Testis (tissue), 2 donors: ENCODE measurements at regions not wholly inside any gene's neighbourhood (a gene's known extent, or its start where the extent isn't known, plus 50 kb on each side); places are given as distances from the start of the nearest gene placed in this dataset.

Experiments
- DNase-seq: peaks from one replicate; pipeline ENCODE4 v3.0.0-alpha.2; 2019
- H3K27ac ChIP-seq, 2 donors: fragments of 200-600 bp; sonication (generic); one replicate each; pipeline ENCODE4 v1.5.1; 2019
- H3K27me3 ChIP-seq: fragments of 200-600 bp; sonication (generic); one replicate; pipeline ENCODE4 v1.5.1; 2019
- H3K36me3 ChIP-seq: fragments of 200-600 bp; sonication (generic); one replicate; pipeline ENCODE4 v1.5.1; 2017; ENCODE audit warnings: low read depth; ENCODE audit errors: missing control alignments
- H3K4me1 ChIP-seq: fragments of 200-600 bp; sonication (generic); one replicate; pipeline ENCODE4 v1.5.1; 2019
- H3K4me3 ChIP-seq, 2 donors: fragments of 200-600 bp; sonication (generic); one replicate each; pipeline ENCODE4 v1.5.1; 2017 to 2019
- H3K9me3 ChIP-seq: fragments of 200-600 bp; sonication (generic); one replicate; pipeline ENCODE4 v1.5.1; 2017
- POLR2A ChIP-seq: fragments of 450-650 bp; IDR thresholded peaks from one replicate; pipeline ENCODE4 v1.6.1; 2017; ENCODE audit warnings: antibody characterized with exemption, mild to moderate bottlenecking, moderate library complexity
- WGBS, 2 donors: methylation state at CpG; one replicate each; pipeline ENCODE4 v1.1.5; 2018; 5-methylcytosine and 5-hydroxymethylcytosine counted together
- intact Hi-C: fragments of 100-400 bp; cut with DNase I; formaldehyde crosslinking; loops from one replicate; pipeline ENCODE4 v1.15.1; 2023; ENCODE audit warnings: low total_unique reads
- TF ChIP-seq, protein P1 (sequence below), 3 experiments: fragments of 450-650 bp in 2 of 3; fragments of 200-600 bp in 1 of 3; sonication (generic) in 1 of 3; IDR thresholded peaks; one replicate each; pipeline ENCODE4 v1.5.1; 2016 to 2019; ENCODE audit warnings: antibody characterized with exemption in 3 of 3, mild to moderate bottlenecking in 2 of 3, moderate library complexity in 1 of 3

- Histone ChIP-seq H3K36me3 (no peaks in the 10 kb centered on the region), H3K27ac (no peak overlapping the region), H3K27me3 (no peaks in the 10 kb centered on the region), H3K4me1 (peaks cover 6% of the 10 kb centered on the region), H3K9me3 (no peaks in the 10 kb centered on the region), H3K4me3 (no peak overlapping the region)
- DNase-seq = peak; percentile 41
- TF ChIP-seq, protein P1, sequence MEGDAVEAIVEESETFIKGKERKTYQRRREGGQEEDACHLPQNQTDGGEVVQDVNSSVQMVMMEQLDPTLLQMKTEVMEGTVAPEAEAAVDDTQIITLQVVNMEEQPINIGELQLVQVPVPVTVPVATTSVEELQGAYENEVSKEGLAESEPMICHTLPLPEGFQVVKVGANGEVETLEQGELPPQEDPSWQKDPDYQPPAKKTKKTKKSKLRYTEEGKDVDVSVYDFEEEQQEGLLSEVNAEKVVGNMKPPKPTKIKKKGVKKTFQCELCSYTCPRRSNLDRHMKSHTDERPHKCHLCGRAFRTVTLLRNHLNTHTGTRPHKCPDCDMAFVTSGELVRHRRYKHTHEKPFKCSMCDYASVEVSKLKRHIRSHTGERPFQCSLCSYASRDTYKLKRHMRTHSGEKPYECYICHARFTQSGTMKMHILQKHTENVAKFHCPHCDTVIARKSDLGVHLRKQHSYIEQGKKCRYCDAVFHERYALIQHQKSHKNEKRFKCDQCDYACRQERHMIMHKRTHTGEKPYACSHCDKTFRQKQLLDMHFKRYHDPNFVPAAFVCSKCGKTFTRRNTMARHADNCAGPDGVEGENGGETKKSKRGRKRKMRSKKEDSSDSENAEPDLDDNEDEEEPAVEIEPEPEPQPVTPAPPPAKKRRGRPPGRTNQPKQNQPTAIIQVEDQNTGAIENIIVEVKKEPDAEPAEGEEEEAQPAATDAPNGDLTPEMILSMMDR (IDR thresholded peaks at IDR 0.05) = no peak
- TF ChIP-seq POLR2A = no peak
- WGBS, 2 donors = 33 to 51% methylated on average over 5 of the region's 5 CpGs
- intact Hi-C loops = no loop called here
Measured at GRCh38 chr4:151957153-151957552, 196.3 kb upstream of the GATB start.

DNA sequence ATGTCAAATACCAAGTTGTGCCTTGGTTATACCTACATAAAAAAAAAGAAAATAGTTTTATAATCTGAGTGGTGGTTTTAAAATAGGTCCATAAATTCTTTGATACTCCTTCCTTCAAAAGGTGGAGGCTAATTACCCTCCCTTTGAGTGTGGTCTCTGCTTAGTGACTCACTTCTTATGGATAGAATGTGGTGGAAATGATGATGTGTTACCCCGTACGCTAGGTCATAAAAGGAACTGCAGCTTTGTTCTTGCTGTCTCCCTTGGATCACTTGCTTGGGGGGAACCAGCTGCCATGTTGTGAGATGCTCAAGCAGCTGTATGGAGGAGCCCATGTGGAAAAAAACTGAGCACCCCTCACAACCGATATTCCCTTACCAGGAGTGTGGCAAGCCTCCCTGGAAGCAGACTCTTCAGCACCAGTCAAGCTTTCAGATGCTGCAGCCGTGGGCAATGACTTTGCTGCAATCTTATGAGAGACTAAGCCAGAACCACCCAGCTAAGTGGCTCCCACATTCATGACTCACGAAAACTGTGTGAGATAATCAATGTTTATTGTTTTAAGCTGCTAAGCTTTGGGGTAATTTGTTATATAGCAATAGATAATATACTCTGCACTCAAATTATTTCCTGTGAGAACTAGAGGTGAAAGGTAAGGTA is 195.0 kb upstream of the GATB start:
- H3K27me3 ChIP-seq = no peaks in the 10 kb centered on the region
- intact Hi-C loops = no loop called here
- no peaks in the 10 kb centered on the region for H3K36me3 ChIP-seq
- 89 to 96% methylated on average over 4 to 5 of the region's 5 CpGs for WGBS, 2 donors
- no peak for TF ChIP-seq POLR2A
- TF ChIP-seq, protein P1 (IDR thresholded peaks at IDR 0.05) = no peak
- no peak for DNase-seq
- H3K9me3 ChIP-seq = no peaks in the 10 kb centered on the region
- H3K4me3 ChIP-seq = no peak overlapping the region
- no peak overlapping the region for H3K27ac ChIP-seq
- peaks cover 6% of the 10 kb centered on the region for H3K4me1 ChIP-seq

DNA sequence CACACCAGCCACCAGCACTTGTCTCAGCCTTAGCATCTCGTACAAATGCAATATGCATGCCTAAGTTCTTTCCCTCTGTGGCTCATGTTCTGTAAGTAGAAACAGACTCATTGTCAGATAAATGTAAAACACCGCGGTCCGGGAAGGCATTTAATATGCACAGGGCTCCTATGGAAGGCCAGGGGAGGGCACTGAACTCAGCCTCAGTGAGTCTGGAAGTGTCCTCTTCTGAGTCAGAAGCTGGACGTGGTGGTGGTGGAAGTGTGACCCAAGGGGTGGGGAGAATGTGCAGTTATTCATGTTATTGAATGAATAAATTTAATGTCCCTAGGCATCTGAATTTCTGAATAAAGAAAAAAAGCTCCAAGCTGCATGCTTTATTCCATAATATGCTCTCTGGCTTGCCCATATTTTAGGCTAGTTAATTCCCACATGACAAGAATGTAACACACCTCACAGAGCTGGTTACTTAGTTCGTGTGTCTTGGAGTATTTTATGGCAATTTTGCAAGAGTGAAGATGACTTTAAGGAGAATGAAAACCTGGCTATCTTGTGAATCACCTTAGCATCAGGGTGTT is 193.1 kb upstream of the GATB start:
- H3K4me1 ChIP-seq = peaks cover 6% of the 10 kb centered on the region
- no peaks in the 10 kb centered on the region for H3K36me3 ChIP-seq
- WGBS, 2 donors = 89 to 92% methylated on average over 6 of the region's 6 CpGs
- no peak for DNase-seq
- no peak overlapping the region for H3K27ac ChIP-seq
- no peaks in the 10 kb centered on the region for H3K9me3 ChIP-seq
- no peaks in the 10 kb centered on the region for H3K27me3 ChIP-seq
- no peak overlapping the region for H3K4me3 ChIP-seq
- TF ChIP-seq, protein P1 (IDR thresholded peaks at IDR 0.05) = no peak
- TF ChIP-seq POLR2A = no peak
- intact Hi-C loops = no loop called here

- no peaks in the 10 kb centered on the region for H3K36me3 ChIP-seq
- H3K27ac ChIP-seq = no peak overlapping the region
- intact Hi-C loops = no loop called here
- H3K27me3 ChIP-seq = no peaks in the 10 kb centered on the region
- no peaks in the 10 kb centered on the region for H3K9me3 ChIP-seq
- H3K4me1 ChIP-seq = peaks cover 6% of the 10 kb centered on the region
- H3K4me3 ChIP-seq = no peak overlapping the region
- TF ChIP-seq, protein P1 (IDR thresholded peaks at IDR 0.05) = no peak
- TF ChIP-seq POLR2A = no peak
- no peak for DNase-seq
- WGBS, 2 donors = 89 to 94% methylated on average over 1 of the region's 1 CpG
Measured at GRCh38 chr4:151953312-151953711, 192.5 kb upstream of the GATB start.
